Stimulated activated CD4-positive, alpha-beta T cell treated with anti-CD3 and anti-CD28 coated beads, Interleukin-15, amount 100 ng/mL, for 1 hour (primary cell): ENCODE measurements at regions not wholly inside any gene's neighbourhood (a gene's known extent, or its start where the extent isn't known, plus 50 kb on each side); places are given as distances from the start of the nearest gene placed in this dataset.

Experiments used
- DNase-seq, 2 donors: peaks; one replicate each; pipeline ENCODE4 v3.0.0-alpha.2; 2020; ENCODE audit warnings: low read depth in 1 of 2, low spot score in 1 of 2

DNA sequence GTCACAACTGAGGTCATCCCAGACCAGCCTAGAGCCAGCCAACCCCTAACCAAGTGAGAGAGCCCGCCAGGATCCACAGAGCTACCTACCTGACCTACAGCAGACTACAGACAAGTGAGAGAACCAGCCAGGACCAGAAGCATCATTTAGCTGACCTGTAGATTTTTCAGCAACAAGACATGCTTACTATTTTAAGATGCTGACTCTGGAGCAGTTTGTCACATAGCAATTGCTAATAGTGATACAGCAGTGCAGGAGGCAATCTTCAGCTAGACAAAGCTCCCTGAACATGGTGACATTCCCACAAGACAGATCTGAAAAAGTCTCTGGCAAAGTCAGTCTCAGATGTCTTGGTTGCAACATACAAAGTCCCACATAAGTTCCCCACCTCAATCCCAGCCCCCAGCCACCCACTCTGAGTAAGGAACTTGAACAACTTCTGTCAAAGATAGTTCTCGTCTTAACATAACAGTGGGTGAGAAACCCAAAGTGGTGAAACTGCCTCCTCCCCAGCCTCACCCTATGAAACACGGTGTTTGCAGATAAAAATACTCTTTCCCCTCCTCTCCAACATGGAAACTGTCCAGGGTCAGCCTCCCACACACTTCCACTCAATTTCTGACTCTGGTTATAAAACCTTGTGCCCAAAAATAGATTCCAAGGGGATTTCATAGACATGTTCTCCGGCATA lies 120.3 kb upstream of the SLC6A11 start:
- DNase-seq = no peak

DNA sequence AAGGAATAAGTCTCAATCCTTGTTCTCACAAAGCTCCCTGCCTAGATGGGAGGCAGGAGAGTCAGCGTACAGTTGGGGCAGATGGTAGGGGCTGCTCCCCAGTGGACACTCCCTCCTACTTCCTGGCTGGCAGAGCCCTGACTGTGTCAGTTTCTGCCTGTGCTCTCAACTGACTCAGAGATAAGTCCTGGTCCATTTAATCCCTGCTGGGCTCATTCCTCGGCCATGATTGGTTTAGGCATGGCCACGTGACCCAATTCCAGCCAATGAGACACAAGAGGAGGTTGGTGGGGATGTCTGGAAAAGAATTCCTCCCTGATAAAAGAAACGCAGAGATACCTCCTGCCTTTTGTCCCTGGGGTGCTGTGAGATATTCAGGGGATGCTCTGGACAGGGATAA lies 118.1 kb upstream of the SLC6A11 start:
- no peak for DNase-seq

DNA sequence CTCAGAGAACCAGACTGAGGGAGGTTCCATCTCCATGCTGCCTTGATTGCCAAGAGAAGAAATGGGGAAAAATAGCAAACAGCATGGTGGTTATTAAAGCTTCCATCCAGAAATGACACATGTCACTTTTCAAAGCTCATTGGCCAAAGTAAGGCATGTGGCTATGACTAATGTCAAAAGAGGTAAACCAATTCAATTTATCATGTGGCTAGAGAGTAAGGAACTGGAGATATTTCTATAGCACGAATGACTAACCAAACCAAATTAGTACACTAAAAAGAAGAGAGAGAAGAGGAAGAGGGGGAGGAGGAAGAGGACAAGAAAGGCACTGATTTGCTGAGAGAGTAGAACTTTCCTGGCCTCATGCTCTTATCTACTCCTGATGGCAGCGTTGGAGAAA lies 115.2 kb upstream of the SLC6A11 start:
- no peak for DNase-seq

DNA sequence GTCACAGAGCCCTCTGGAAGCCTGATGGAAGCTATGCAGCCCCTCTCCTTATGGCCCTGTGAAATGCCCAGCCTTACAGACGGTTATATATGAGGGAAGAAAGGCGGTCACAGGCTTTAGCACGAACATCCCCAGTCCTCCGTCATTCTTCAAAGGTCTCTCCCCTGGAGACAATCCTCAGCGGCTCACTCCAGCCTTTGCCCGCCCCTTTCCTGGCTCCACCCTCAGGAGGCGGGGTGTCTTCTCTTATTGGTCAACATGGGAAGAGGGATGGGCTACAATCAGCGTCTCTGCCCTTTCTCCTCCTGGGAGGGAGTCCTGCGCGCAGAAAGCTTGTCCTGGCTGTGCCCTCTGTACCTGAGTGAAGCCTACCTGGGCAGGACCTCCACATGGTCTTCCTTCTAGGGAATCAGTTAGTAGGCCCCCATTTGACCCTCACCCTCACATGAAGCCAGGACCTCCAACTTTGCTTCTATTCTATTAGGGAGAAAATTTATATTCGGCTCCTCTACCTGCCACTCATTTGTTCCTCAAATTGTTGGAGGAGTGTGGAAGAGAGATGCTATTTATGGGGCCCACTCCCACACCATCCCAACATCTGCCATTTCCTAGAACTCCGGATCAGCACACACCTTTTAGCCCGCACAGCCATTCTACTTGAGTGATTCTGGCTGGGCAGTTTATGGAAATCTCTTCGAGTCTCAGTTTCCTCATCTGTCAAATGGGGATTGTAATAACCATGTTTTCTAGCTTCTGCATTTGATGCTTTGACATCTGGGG lies 112.9 kb upstream of the SLC6A11 start:
- DNase-seq = no peak

DNA sequence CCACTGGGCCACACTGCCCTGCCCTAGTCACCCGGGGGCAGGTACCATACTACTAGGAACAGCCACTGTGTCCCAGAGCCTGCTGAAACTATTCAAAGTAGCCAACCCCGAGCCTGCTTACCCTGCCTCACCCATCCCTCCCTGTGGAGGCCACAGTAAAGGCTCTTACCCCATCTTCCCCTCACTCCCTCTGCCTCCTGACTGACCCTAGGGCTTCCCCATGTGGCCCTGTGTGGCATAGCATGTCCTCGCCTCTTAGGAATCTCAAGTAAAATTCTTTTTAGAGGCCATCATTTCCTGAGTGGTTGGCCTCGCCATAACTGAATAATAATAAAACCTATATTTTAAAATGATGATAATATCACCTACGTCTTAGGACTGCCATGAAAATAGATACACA lies 112.2 kb upstream of the SLC6A11 start:
- DNase-seq = no peak

DNA sequence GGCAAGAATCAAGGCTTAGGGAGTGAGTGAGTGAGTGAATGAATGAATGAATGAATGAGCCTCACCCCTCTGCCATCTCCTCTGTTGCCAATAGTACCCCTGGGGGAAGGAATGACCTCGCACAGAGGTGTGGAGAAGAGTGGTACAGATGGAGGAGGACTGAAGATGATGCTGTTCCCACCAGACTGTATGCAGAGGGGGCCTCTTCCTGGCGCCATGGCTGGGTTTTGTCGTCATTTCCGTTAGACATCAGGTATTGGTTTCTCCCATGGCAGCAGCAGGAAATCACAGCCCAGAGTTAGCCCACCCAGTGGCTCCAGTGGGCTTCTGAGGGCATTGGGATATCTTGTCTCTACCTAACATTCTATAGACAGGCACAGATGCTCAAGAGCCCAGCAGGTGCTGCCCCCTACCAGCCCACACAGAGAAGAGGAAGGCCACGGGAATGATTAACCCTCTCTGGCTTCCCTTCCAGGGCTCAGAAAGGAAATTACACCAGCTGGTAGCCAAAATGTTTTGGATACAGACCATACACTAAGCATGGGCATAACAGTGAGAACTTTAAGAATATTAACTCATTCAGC lies 109.8 kb upstream of the SLC6A11 start:
- no peak for DNase-seq

DNA sequence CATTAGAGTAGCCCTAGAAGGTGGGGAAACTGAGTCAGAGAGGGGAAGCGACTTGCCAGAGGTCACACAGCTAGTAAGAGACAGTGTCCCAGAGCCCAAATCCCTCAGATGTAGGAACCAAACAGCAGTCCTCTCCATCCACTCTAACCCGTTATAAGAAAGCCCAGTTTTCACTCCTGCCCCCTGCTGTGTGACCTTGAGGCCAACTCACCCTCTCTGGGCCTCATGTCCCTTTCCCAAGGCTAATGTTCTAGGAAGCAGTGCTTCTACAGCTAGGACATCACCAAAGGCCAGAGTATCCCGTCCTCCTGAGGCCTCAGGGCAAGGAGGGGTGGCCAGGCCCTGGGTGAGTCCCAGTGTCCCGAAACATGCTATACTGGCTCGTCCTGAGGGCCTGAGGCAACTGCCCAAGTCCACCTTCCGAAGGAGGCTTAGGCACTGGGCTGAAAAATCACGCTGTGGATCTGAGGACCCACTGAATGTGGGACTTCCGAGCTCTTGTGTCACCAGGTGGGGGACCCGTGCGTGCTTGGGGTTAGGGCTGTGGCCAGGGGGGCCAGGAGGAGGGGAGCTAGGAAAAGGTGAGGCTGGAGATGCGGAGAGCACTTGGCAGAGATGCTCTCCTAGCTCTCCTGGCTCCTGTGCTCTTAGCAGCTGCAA lies 109.2 kb upstream of the SLC6A11 start:
- no peak for DNase-seq

DNA sequence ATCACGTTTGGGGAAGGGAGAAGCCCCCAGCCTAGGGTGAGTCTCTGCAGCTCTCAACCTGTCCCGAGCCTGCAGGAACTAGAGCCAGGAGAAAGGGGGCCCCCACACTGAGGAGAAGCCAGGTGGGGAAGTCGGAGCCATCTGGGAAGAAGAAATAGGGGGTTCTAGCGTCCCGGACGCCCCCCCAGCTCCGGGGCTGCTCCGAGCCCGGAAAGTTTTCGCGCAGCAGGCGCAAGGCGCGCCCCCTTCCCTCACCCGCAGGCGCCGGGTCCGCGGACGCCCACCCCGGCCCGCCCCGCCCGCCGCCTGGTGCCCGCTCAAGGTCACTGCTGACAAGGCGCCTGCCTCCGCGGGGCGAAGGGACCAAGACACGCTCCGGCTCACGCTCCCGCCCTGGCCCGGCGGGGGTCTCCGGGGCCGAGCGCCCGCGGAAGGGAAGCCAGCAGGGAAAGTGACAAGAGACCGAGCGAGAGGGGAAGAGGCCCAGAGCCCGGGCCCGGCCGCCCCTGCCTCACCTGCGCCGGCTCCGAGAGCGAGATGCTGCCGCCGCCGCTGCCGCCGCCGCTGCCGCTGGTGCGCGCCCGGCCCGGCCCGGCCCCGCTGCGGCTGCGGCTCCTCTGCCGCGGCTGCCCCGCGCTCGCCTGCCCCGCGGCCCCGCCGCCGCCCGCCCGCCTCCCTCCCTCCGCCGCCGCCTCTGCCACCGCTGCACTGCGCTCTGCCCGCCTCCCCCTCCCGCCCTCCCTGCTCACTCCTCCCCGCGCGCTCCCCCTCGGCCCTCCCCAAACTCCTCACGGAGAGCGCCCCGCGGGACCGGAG lies 108.4 kb upstream of the SLC6A11 start:
- no peak for DNase-seq

DNA sequence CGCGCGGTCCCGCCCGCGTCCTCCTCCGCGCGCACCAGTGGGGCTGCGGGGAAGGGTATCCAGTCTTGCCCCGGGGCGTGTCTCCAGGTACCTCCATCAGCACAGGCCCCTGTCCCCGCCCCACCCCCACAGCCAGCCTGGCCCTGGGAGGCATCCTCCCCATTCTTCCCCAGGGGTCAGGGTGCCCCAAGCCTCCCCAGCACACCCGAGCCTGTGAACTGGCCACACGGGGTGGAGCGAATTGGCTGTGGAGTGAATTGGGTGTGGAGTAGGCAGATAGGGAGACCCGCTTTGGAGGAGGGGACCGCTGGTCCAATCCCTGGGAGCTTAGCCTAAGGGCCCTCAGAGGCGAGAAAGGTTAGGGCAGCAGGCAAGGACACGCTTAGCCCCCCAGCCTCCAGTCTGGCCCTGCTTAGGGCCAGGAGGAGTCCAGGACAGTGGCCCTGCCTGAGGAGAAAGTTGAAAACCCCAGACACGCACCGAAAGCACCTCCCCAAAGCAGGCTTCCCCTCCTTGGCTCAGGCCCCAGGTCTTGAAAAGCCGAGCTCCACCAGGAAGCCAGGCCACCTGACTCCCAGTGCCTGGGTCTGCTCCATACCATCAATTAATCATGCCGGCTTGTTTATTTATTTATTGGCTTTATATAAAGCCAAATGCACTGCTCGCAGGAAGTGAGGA lies 107.7 kb upstream of the SLC6A11 start:
- no peak for DNase-seq

DNA sequence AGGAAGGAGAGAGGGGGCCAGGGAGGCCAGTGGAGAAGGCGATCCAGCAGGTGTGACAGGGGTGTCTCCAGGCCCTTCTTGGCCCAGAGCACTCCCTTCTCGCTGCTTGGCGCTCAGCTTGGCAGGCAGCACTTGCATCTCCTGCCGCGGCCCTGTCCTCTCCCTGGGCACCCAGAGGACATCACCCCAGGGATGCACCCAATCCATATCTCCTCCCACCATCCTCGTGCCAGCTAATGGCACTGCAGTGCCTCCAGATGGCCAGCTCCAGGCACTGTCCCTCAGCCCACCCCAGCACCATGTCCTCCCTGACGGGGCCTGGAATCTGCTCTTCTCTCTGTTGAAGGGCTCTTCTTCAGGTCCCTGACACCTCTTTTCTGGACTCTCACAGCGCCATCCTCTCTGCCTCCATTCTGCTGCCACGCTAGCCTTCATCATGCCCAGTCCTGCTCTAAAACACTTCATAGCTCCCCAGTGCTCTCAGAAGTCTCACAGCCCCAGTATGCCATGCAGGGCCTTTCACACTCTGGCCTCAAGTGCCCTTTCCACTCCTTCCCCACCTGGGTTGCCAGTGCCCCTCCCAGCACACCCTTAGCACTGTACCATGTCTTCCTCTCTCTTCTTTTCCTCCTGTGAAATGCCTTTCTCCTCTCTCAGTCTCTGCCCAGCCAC lies 106.8 kb upstream of the SLC6A11 start:
- DNase-seq = no peak

DNA sequence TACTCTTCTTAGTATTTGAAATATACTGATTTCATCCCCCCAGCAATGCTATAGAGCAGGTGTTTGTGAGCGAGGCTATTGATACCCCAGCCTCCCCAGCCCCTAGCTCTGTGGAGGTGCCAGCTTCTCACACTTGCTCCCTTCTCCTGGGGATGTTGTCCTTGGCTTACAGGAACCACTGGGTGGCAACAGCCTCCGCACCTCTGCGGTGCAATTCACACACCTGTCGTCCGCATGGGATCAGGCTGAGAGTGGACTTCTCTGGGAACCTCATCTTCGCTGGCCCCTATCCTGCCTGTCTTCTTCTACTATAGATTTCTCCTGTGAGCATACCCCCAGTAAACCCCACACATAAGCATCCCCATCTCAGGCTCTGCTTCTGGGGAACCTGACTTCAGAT lies 103.9 kb upstream of the SLC6A11 start:
- DNase-seq = no peak

DNA sequence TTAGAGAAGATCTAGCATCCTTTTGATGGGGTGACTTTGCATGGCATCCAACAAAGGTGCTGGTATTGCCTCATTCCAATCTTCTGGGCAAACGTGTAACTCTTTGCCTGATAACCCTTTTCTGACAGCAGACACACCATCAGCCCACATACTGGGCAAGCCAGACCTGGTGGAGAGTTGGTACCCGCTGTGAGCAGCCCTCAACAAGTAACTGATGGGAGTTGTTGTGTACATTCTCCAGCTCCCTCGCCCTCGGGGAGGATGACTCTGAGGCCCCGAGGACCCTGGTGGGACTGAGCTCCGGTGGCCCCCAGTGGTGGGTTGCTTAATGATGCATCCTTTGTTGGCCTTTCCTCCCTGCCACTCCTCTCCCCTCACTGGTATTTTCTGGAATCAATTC lies 102.4 kb upstream of the SLC6A11 start:
- no peak for DNase-seq

DNA sequence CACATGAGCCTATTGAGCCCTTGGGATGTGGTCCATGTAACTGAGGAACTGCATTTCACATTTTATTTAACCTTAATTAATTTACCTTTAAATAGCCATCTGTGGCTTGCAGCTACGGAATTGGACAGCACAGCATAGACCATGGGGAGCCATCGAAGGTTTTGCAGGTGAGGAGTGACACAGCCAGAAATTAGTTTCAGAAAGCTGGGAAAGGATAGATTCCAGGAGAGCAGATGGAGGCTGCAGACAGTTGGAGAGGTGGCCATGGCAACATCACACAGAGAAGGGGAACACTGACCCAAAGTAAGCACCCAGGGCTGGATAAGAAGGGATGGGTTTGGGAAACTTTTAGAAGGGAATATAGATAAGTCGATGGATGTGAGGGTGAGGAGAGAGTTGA lies 100.1 kb upstream of the SLC6A11 start:
- no peak for DNase-seq

DNA sequence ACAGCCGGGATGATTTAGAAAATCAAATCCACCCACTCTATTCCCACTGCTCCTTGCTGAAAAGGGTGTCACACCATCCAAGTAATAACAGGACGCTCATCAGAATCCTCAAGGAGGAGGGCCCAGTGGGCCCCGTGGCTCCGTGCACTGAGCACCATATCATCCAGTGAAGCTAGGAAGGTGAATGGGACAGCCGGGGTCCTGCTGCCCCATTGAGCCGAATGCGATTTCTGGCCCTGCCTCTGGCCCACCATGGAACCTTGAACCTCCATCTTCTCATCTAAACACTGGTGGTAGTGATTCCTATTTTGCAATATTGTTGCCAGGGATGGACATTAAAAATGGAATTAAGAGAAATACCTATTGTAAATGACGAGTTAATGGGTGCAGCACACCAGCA lies 99.1 kb upstream of the SLC6A11 start:
- DNase-seq = no peak

DNA sequence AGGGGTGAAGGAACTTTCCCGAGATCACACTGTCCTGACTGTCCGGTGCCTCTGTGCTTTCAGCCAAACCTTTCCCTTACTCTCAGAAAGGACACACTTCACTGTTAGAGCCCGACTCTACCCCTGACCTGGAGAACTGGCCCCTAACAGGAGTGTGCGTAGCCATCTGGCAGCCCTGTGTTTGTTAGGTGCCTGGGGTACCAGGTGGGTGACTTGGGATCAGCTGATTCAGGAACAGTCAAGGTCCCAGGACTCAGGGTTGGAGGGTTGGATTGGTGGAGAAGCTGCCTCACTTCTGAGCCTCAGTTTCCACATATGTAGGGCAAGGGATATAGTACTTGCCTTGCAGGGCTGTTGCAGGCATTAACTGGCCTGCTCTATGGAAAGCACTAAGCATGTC lies 98.3 kb upstream of the SLC6A11 start:
- DNase-seq = no peak

DNA sequence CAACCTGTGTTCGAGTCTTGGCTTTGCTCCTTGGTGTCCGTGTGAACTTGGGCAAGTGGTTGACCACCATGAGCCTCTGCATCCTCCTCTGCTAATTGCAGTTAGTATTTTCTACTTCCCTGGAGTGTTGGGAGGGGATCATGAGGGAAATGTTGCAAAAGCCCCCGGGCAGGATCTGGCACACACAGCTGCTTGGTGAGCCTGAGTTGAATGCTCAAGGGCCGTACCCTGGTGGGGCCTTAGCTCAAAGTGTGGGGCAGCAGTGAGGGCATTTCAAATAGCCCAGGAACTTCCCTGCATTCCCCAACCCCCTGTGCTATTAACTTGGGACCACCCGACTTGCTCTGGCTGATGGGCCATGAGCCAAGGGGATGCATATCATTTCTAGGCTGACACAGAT lies 94.9 kb upstream of the SLC6A11 start:
- no peak for DNase-seq

DNA sequence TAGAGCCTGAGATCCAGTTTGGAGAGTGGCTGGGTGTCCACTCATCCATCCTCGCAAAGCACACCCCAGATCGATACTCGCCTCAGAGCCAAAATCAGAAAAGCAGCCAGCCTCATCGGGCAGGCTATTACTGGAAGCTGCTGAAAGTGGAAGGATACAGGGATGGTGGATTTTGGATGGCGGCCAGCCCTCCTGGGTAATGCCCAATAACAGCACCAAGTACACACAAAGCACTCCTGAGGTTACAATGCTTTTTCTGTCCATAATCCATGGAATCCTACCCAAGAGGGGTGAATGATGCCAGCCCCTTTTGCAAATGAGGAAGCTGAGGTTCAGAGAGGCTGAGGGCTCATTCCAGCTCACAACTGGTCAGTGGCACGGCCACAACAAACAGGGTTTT lies 93.1 kb upstream of the SLC6A11 start:
- DNase-seq = no peak

DNA sequence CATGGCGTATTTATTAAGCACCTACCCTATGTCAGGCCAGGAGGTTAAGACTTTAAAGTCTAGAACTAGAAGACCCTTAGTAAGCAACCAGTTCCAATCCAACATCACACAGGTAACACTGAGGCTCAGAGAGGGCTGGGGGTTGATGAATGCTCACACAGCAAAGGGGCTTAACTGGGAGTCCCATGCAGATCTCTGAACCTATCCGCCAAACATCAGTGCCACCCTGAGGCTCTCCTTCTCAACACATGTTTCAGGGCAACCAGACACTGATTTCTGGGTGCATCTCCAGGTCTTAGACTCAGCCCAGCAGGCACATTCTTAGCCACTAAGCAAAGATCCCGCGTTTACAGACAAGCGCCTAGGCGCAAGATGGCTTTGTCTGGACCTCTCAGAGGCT lies 92.0 kb upstream of the SLC6A11 start:
- no peak for DNase-seq

DNA sequence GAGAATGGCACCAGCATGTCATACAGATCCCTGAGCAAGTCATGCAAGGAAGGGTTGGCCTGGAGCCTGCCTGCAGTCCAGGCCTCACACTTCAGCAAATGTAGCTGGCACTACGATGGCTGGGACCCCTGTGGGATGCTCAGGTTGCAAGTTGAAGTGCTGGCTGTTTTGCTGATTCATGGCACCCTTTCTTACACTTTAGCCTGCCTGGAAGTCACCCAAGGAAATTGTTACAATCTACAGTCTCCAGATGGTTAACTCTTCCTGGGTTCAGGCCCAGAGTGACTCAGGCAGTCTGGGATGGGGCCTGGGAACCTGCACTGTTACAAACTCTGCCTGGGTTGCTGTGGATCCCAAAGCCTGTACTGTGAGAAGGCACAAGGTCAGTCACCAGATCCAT lies 91.0 kb upstream of the SLC6A11 start:
- no peak for DNase-seq

DNA sequence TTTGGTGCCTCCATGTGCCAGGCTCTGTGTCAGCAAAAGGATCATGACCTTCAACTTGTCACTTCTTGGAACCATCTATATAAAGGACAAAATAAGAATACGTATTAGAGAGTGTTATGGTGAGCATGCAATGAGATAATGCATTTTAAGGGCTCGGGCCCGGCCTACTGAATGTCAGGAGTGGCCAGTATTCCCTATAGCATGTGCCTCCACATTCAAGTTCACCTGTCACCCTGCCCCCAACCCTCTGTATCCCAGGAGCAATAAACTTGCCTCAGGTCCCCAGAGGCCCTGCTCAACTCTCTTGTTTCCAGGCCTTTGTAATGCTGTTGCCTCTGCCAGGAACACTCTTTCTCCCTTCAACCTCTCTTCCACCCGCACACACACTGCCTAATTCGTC lies 90.2 kb upstream of the SLC6A11 start:
- no peak for DNase-seq
